Neuronal stem cell (in vitro differentiated cells): ENCODE measurements at regions not wholly inside any gene's neighbourhood (a gene's known extent, or its start where the extent isn't known, plus 50 kb on each side); places are given as distances from the start of the nearest gene placed in this dataset.

ENCODE experiments used
- DNase-seq: peaks from one replicate; pipeline ENCODE4 v3.0.0-alpha.2; 2013; ENCODE audit warnings: low spot score
- H2AFZ ChIP-seq: one replicate; pipeline ENCODE4 v1.6.1; 2013; ENCODE audit warnings: mild to moderate bottlenecking, low read length, inconsistent platforms
- H2AK5ac ChIP-seq: 2 replicates; pipeline ENCODE4 v1.6.1; 2013; ENCODE audit warnings: low read depth, mild to moderate bottlenecking, inconsistent platforms, low read length, moderate library complexity, mixed read lengths
- H2BK120ac ChIP-seq: 2 replicates; pipeline ENCODE4 v1.6.1; 2013; ENCODE audit warnings: low read depth, mild to moderate bottlenecking, inconsistent platforms, low read length, moderate library complexity, mixed read lengths
- H2BK12ac ChIP-seq: one replicate; pipeline ENCODE4 v1.6.1; 2013; ENCODE audit warnings: low read length, inconsistent platforms
- H2BK15ac ChIP-seq: 2 replicates; pipeline ENCODE4 v1.6.1; 2013; ENCODE audit warnings: mild to moderate bottlenecking, low read length, inconsistent platforms, mixed read lengths
- H2BK5ac ChIP-seq: one replicate; pipeline ENCODE4 v1.6.1; 2013; ENCODE audit warnings: inconsistent platforms, mild to moderate bottlenecking, low read length, moderate library complexity
- H3K14ac ChIP-seq: one replicate; pipeline ENCODE4 v1.6.1; 2013; ENCODE audit warnings: low read length, inconsistent platforms
- H3K18ac ChIP-seq: 2 replicates; pipeline ENCODE4 v1.6.1; 2013; ENCODE audit warnings: low read length, inconsistent platforms
- H3K23ac ChIP-seq: 2 replicates; pipeline ENCODE4 v1.6.1; 2013; ENCODE audit warnings: low read depth, mild to moderate bottlenecking, mixed read lengths, low read length, inconsistent platforms; ENCODE audit not compliant: poor library complexity
- H3K27ac ChIP-seq: replicated peaks from 3 replicates; pipeline ENCODE4 v1.5.1; 2013; ENCODE audit warnings: low read length, inconsistent platforms
- H3K27me3 ChIP-seq, 3 experiments: 2 replicates each; pipeline ENCODE4 v1.6.1; 2013; ENCODE audit warnings: low read length in 3 of 3, mild to moderate bottlenecking in 2 of 3, inconsistent platforms in 1 of 3, low read depth in 1 of 3, mixed read lengths in 1 of 3, moderate library complexity in 1 of 3; ENCODE audit not compliant: control insufficient read depth in 3 of 3, insufficient read depth in 3 of 3
- H3K36me3 ChIP-seq, 2 donors: replicated peaks in 1 of 2; 2 replicates each; pipeline ENCODE4 v1.6.1; 2013; ENCODE audit warnings: low read length in 2 of 2; ENCODE audit not compliant: control insufficient read depth in 2 of 2, insufficient read depth in 2 of 2
- H3K4ac ChIP-seq: 2 replicates; pipeline ENCODE4 v1.6.1; 2013; ENCODE audit warnings: inconsistent platforms, mild to moderate bottlenecking, low read length, moderate library complexity
- H3K4me1 ChIP-seq, 2 donors: 1 replicate in 1 of 2; 2 replicates in 1 of 2; pipeline ENCODE4 v1.6.1; 2013; ENCODE audit warnings: low read length in 2 of 2, low read depth in 1 of 2; ENCODE audit not compliant: control insufficient read depth in 2 of 2, insufficient read depth in 1 of 2
- H3K4me2 ChIP-seq: one replicate; pipeline ENCODE4 v1.6.1; 2013; ENCODE audit warnings: mild to moderate bottlenecking, low read length, inconsistent platforms; ENCODE audit not compliant: insufficient read depth, poor library complexity, severe bottlenecking
- H3K4me3 ChIP-seq, 2 donors: 2 replicates each; pipeline ENCODE4 v1.5.1; 2013; ENCODE audit warnings: low read length in 2 of 2, mild to moderate bottlenecking in 2 of 2, inconsistent platforms in 1 of 2, moderate library complexity in 1 of 2
- H3K79me1 ChIP-seq: one replicate; pipeline ENCODE4 v1.6.1; 2013; ENCODE audit warnings: low read depth, mild to moderate bottlenecking, inconsistent platforms, low read length, moderate library complexity
- H3K9ac ChIP-seq: one replicate; pipeline ENCODE4 v1.6.1; 2013; ENCODE audit warnings: mild to moderate bottlenecking, low read depth, low read length, inconsistent platforms; ENCODE audit not compliant: poor library complexity
- H3K9me3 ChIP-seq, 2 donors: replicated peaks in 1 of 2; 2 replicates each; pipeline versions ENCODE3 to v1.6.1; 2013; ENCODE audit warnings: low read length in 2 of 2, mild to moderate bottlenecking in 2 of 2, inconsistent platforms in 1 of 2, low read depth in 1 of 2, mixed read lengths in 1 of 2, moderate library complexity in 1 of 2; ENCODE audit not compliant: control insufficient read depth in 2 of 2, insufficient read depth in 1 of 2
- H4K8ac ChIP-seq: one replicate; pipeline ENCODE4 v1.6.1; 2013; ENCODE audit warnings: low read depth, mild to moderate bottlenecking, inconsistent platforms, low read length, moderate library complexity
- H4K91ac ChIP-seq: one replicate; pipeline ENCODE4 v1.6.1; 2013; ENCODE audit warnings: low read length, low read depth, mild to moderate bottlenecking, inconsistent platforms; ENCODE audit not compliant: poor library complexity
- WGBS, 2 donors: extraction: QIAGEN DNeasy Blood & Tissue Kit; methylation state at CpG; one replicate each; pipeline ENCODE4 v1.1.7; 2013; ENCODE audit warnings: missing lambda C conversion rate in 2 of 2, mixed read lengths in 1 of 2; ENCODE audit not compliant: insufficient read length in 2 of 2, insufficient replicate concordance in 1 of 2; ENCODE audit errors: extremely low coverage in 2 of 2; 5-methylcytosine and 5-hydroxymethylcytosine counted together

GRCh38 chr4:132827522-132827921 lies 321.6 kb upstream of the PCDH10 start:
- Histone ChIP-seq H3K27ac (no peak overlapping the region), H3K4me3 (no peak overlapping the region), H2AK5ac (no peak overlapping the region), H3K23ac (no peak overlapping the region), H2BK12ac (no peak overlapping the region), H2BK120ac (no peak overlapping the region), H3K36me3 (no peaks in the 10 kb centered on the region), H2AFZ (peak overlapping the region; percentile 64), H2BK15ac (no peak overlapping the region), H3K9me3 (no peaks in the 10 kb centered on the region), H3K79me1 (no peaks in the 10 kb centered on the region), H3K4ac (no peak overlapping the region), H3K27me3 (no peaks in the 10 kb centered on the region), H3K4me1 (peaks cover 0 to 8% of the 10 kb centered on the region in 2 donors), H4K91ac (no peak overlapping the region), H3K18ac (no peak overlapping the region), H3K14ac (no peak overlapping the region), H3K9ac (no peak overlapping the region), H4K8ac (no peak overlapping the region), H3K4me2 (no peak overlapping the region), H2BK5ac (no peak overlapping the region)
- DNase-seq: no peak
- WGBS, 2 donors: no CpG with 5 or more reads among the region's 4 CpGs

GRCh38 chr4:132838244-132838643 lies 310.9 kb upstream of the PCDH10 start:
- no peak overlapping the region for H3K14ac ChIP-seq
- no peak overlapping the region for H3K9ac ChIP-seq

GRCh38 chr4:132839070-132839469 lies 310.0 kb upstream of the PCDH10 start:
- H3K4me2 ChIP-seq: no peak overlapping the region
- H3K79me1 ChIP-seq: no peaks in the 10 kb centered on the region
- DNase-seq: no peak
- no peak overlapping the region for H4K91ac ChIP-seq
- H2BK120ac ChIP-seq: no peak overlapping the region
- no peak overlapping the region for H2BK15ac ChIP-seq
- H3K14ac ChIP-seq: no peak overlapping the region
- H2AK5ac ChIP-seq: no peak overlapping the region
- no peak overlapping the region for H3K27ac ChIP-seq
- no peak overlapping the region for H3K18ac ChIP-seq
- H2BK12ac ChIP-seq: no peak overlapping the region
- H3K36me3 ChIP-seq: no peaks in the 10 kb centered on the region
- H2AFZ ChIP-seq: no peak overlapping the region
- H3K9ac ChIP-seq: no peak overlapping the region
- H4K8ac ChIP-seq: no peak overlapping the region
- no peak overlapping the region for H3K23ac ChIP-seq
- H3K4me1 ChIP-seq: no peaks in the 10 kb centered on the region
- H3K4ac ChIP-seq: no peak overlapping the region
- peaks cover 0 to 5% of the 10 kb centered on the region in 2 donors for H3K9me3 ChIP-seq
- H3K4me3 ChIP-seq: no peak overlapping the region
- H3K27me3 ChIP-seq: no peaks in the 10 kb centered on the region
- no peak overlapping the region for H2BK5ac ChIP-seq

More at GRCh38 chr4:132838244-132838643, 310.9 kb upstream of the PCDH10 start:
- no peaks in the 10 kb centered on the region for H3K79me1 ChIP-seq
- H2BK12ac ChIP-seq: no peak overlapping the region
- no peak overlapping the region for H3K18ac ChIP-seq
- no peak overlapping the region for H3K4me2 ChIP-seq
- no peak for DNase-seq
- no peak overlapping the region for H2BK120ac ChIP-seq
- no peak overlapping the region for H3K23ac ChIP-seq
- no peaks in the 10 kb centered on the region for H3K27me3 ChIP-seq
- H3K9me3 ChIP-seq: peaks cover 0 to 5% of the 10 kb centered on the region in 2 donors
- no peaks in the 10 kb centered on the region for H3K36me3 ChIP-seq
- H3K4me3 ChIP-seq: no peak overlapping the region
- no peak overlapping the region for H2AFZ ChIP-seq
- no peak overlapping the region for H3K4ac ChIP-seq
- no peak overlapping the region for H2BK15ac ChIP-seq
- H3K4me1 ChIP-seq: no peaks in the 10 kb centered on the region
- H2BK5ac ChIP-seq: no peak overlapping the region
- no peak overlapping the region for H4K8ac ChIP-seq
- H3K27ac ChIP-seq: no peak overlapping the region
- no CpG with 5 or more reads among the region's 2 CpGs for WGBS, 2 donors
- H2AK5ac ChIP-seq: no peak overlapping the region
- no peak overlapping the region for H4K91ac ChIP-seq

- Histone ChIP-seq H4K8ac (no peak overlapping the region), H3K36me3 (no peaks in the 10 kb centered on the region), H2BK120ac (no peak overlapping the region), H3K79me1 (no peaks in the 10 kb centered on the region), H2BK12ac (no peak overlapping the region), H2AK5ac (no peak overlapping the region), H3K9ac (no peak overlapping the region), H3K27ac (no peak overlapping the region), H4K91ac (no peak overlapping the region), H3K4me3 (no peak overlapping the region), H3K9me3 (no peaks in the 10 kb centered on the region), H3K18ac (no peak overlapping the region), H2BK15ac (no peak overlapping the region), H3K23ac (no peak overlapping the region), H2BK5ac (no peak overlapping the region), H3K4ac (no peak overlapping the region), H2AFZ (no peak overlapping the region), H3K14ac (no peak overlapping the region), H3K27me3 (no peaks in the 10 kb centered on the region), H3K4me2 (no peak overlapping the region), H3K4me1 (no peaks in the 10 kb centered on the region)
- DNase-seq: no peak
- WGBS, 2 donors: no CpG with 5 or more reads among the region's 1 CpG
Measured at GRCh38 chr4:132859929-132860328, 289.2 kb upstream of the PCDH10 start.
